ENCODE measurements at regions not wholly inside any gene's neighbourhood (a gene's known extent, or its start where the extent isn't known, plus 50 kb on each side); places are given as distances from the start of the nearest gene placed in this dataset.

GRCh38 chr6:156250593-156250992 lies 526.6 kb upstream of the ARID1B start:
- Histone ChIP-seq H3K27ac (replicated peaks) (no peak overlapping the region), H3K27me3 (ENCODE audit: insufficient read depth, poor library complexity, severe bottlenecking) (no peaks in the 10 kb centered on the region), H3K4me3 (replicated peaks; ENCODE audit: insufficient read depth, low read length) (no peak overlapping the region)
- no peak for TF ChIP-seq SPI1 (IDR thresholded peaks at IDR 0.05; ENCODE audit: borderline replicate concordance, low read depth)
- TF ChIP-seq GABPA (IDR thresholded peaks at IDR 0.05; ENCODE audit: low read depth), result no peak
- no peak for TF ChIP-seq POLR2AphosphoS5 (IDR thresholded peaks at IDR 0.05; ENCODE audit: low read depth)
- TF ChIP-seq REST (IDR thresholded peaks at IDR 0.05; ENCODE audit: insufficient replicate concordance, low read depth), result no peak
- no peak for TF ChIP-seq CTCF (IDR thresholded peaks at IDR 0.05; ENCODE audit: insufficient read depth, low read length)
- no peak for DNase-seq (ENCODE audit: low read depth in 1 of 2, low spot score in 1 of 2)

GRCh38 chr6:156242206-156242605 lies 535.0 kb upstream of the ARID1B start:
- DNase-seq (ENCODE audit: low read depth in 1 of 2, low spot score in 1 of 2), result no peak
- Histone ChIP-seq H3K27ac (replicated peaks) (no peak overlapping the region), H3K27me3 (ENCODE audit: insufficient read depth, poor library complexity, severe bottlenecking) (no peaks in the 10 kb centered on the region), H3K4me3 (replicated peaks; ENCODE audit: insufficient read depth, low read length) (no peak overlapping the region)
- TF ChIP-seq POLR2AphosphoS5 (IDR thresholded peaks at IDR 0.05; ENCODE audit: low read depth), result no peak
- no peak for TF ChIP-seq CTCF (IDR thresholded peaks at IDR 0.05; ENCODE audit: insufficient read depth, low read length)

- no peak for DNase-seq (ENCODE audit: low read depth in 1 of 2, low spot score in 1 of 2)
- H3K4me3 ChIP-seq (replicated peaks; ENCODE audit: insufficient read depth, low read length), result no peak overlapping the region
Observed at GRCh38 chr6:156231026-156231765, 546.0 kb upstream of the ARID1B start.

More at GRCh38 chr6:156231026-156231765, 546.0 kb upstream of the ARID1B start:
- no peak overlapping the region for H3K27ac ChIP-seq (replicated peaks)
- H3K27me3 ChIP-seq (ENCODE audit: insufficient read depth, poor library complexity, severe bottlenecking), result no peaks in the 10 kb centered on the region
- TF ChIP-seq CTCF (IDR thresholded peaks at IDR 0.05; ENCODE audit: insufficient read depth, low read length) (no peak), POLR2AphosphoS5 (IDR thresholded peaks at IDR 0.05; ENCODE audit: low read depth) (no peak), SPI1 (IDR thresholded peaks at IDR 0.05; ENCODE audit: borderline replicate concordance, low read depth) (no peak), GABPA (IDR thresholded peaks at IDR 0.05; ENCODE audit: low read depth) (no peak), REST (IDR thresholded peaks at IDR 0.05; ENCODE audit: insufficient replicate concordance, low read depth) (no peak)
